Lower lobe of right lung (tissue), 2 donors: ENCODE measurements at regions not wholly inside any gene's neighbourhood (a gene's known extent, or its start where the extent isn't known, plus 50 kb on each side); places are given as distances from the start of the nearest gene placed in this dataset.
A peak's percentile ranks its signal among the peaks of the same experiment; 100 is the strongest.
"Not testable (repeated sequence)": the region's sequence is repeated elsewhere in the genome, so short reads cannot be mapped to it uniquely, and the experiment has no call there.

Experiments
- ATAC-seq, 2 donors: fragments of 200-7000 bp; cut with Tn5 transposase; one replicate each; pipeline ENCODE4 v1.9.1; 2020 to 2022; ENCODE audit warnings: mild to moderate bottlenecking in 2 of 2, moderate library complexity in 2 of 2
- DNase-seq: peaks from one replicate; pipeline ENCODE4 v3.0.0-alpha.2; 2020
- H3K27ac ChIP-seq: fragments of 200-600 bp; one replicate; pipeline ENCODE4 v1.8.0; 2022
- H3K27me3 ChIP-seq: fragments of 200-600 bp; one replicate; pipeline ENCODE4 v1.8.0; 2022; ENCODE audit warnings: low read depth
- H3K36me3 ChIP-seq: fragments of 200-600 bp; one replicate; pipeline ENCODE4 v1.8.0; 2022; ENCODE audit warnings: mild to moderate bottlenecking
- H3K4me1 ChIP-seq: fragments of 200-600 bp; one replicate; pipeline ENCODE4 v1.8.0; 2022
- H3K4me3 ChIP-seq: fragments of 200-600 bp; one replicate; pipeline ENCODE4 v1.8.0; 2022; ENCODE audit warnings: mild to moderate bottlenecking
- H3K9me3 ChIP-seq: fragments of 200-600 bp; one replicate; pipeline ENCODE4 v1.8.0; 2022
- CTCF ChIP-seq: fragments of 200-600 bp; IDR thresholded peaks from one replicate; pipeline ENCODE4 v1.8.0; 2022; ENCODE audit warnings: antibody characterized with exemption, mild to moderate bottlenecking
- intact Hi-C: fragments of 100-400 bp; cut with DNase I; formaldehyde crosslinking; loops from one replicate; pipeline ENCODE4 v1.11.0; 2022
- donor health status: DM: no; HTN: yes; CAD: no; lungs with severe emphysema.

GRCh38 chr12:73225371-73225937, 953.3 kb downstream of the TRHDE start:
- Histone ChIP-seq H3K27ac (no peak overlapping the region), H3K4me3 (no peak overlapping the region), H3K27me3 (no peaks in the 10 kb centered on the region), H3K36me3 (no peaks in the 10 kb centered on the region), H3K4me1 (no peaks in the 10 kb centered on the region), H3K9me3 (no peaks in the 10 kb centered on the region)
- DNase-seq (no peak), ATAC-seq (no peak)
- intact Hi-C loops = no loop called here
- no peak for TF ChIP-seq CTCF

- H3K4me3 ChIP-seq = no peak overlapping the region
- no peak for TF ChIP-seq CTCF
- no peaks in the 10 kb centered on the region for H3K9me3 ChIP-seq
- H3K36me3 ChIP-seq = no peaks in the 10 kb centered on the region
- intact Hi-C loops = no loop called here
- no peaks in the 10 kb centered on the region for H3K4me1 ChIP-seq
- no peaks in the 10 kb centered on the region for H3K27me3 ChIP-seq
- H3K27ac ChIP-seq = no peak overlapping the region
- no peak for DNase-seq
- ATAC-seq = no peak
Observed at GRCh38 chr12:73225941-73226340, 953.8 kb downstream of the TRHDE start.

- Histone ChIP-seq H3K9me3 (no peaks in the 10 kb centered on the region), H3K4me1 (no peaks in the 10 kb centered on the region), H3K27ac (no peak overlapping the region), H3K36me3 (no peaks in the 10 kb centered on the region), H3K4me3 (no peak overlapping the region), H3K27me3 (no peaks in the 10 kb centered on the region)
- intact Hi-C loops = no loop called here
- TF ChIP-seq CTCF = no peak
- DNase-seq (no peak), ATAC-seq (no peak)
Observed at GRCh38 chr12:73226593-73226992, 954.4 kb downstream of the TRHDE start.

- DNase-seq, ATAC-seq, intact Hi-C loops, H3K4me1 ChIP-seq, H3K36me3 ChIP-seq, H3K4me3 ChIP-seq, H3K27ac ChIP-seq, H3K9me3 ChIP-seq, H3K27me3 ChIP-seq: not testable (repeated sequence)
Observed at GRCh38 chr12:73228828-73229227, 956.7 kb downstream of the TRHDE start.

- H3K27me3 ChIP-seq = no peaks in the 10 kb centered on the region
- no peak overlapping the region for H3K27ac ChIP-seq
- intact Hi-C loops = no loop called here
- DNase-seq (no peak), ATAC-seq (peak in 1 of 2 donors; percentile 47)
- no peak for TF ChIP-seq CTCF
- H3K9me3 ChIP-seq = no peaks in the 10 kb centered on the region
- H3K4me1 ChIP-seq = no peaks in the 10 kb centered on the region
- H3K4me3 ChIP-seq = no peak overlapping the region
- no peaks in the 10 kb centered on the region for H3K36me3 ChIP-seq
Observed at GRCh38 chr12:73235387-73235786, 963.2 kb downstream of the TRHDE start.

GRCh38 chr12:73240110-73240509, 967.9 kb downstream of the TRHDE start:
- no peaks in the 10 kb centered on the region for H3K4me1 ChIP-seq
- H3K4me3 ChIP-seq = no peak overlapping the region
- no peak overlapping the region for H3K27ac ChIP-seq
- intact Hi-C loops = no loop called here
- no peaks in the 10 kb centered on the region for H3K27me3 ChIP-seq
- H3K9me3 ChIP-seq = no peaks in the 10 kb centered on the region
- no peaks in the 10 kb centered on the region for H3K36me3 ChIP-seq
- ATAC-seq (no peak), DNase-seq (no peak)
- no peak for TF ChIP-seq CTCF
